ENCODE measurements at regions not wholly inside any gene's neighbourhood (a gene's known extent, or its start where the extent isn't known, plus 50 kb on each side); places are given as distances from the start of the nearest gene placed in this dataset.

DNA sequence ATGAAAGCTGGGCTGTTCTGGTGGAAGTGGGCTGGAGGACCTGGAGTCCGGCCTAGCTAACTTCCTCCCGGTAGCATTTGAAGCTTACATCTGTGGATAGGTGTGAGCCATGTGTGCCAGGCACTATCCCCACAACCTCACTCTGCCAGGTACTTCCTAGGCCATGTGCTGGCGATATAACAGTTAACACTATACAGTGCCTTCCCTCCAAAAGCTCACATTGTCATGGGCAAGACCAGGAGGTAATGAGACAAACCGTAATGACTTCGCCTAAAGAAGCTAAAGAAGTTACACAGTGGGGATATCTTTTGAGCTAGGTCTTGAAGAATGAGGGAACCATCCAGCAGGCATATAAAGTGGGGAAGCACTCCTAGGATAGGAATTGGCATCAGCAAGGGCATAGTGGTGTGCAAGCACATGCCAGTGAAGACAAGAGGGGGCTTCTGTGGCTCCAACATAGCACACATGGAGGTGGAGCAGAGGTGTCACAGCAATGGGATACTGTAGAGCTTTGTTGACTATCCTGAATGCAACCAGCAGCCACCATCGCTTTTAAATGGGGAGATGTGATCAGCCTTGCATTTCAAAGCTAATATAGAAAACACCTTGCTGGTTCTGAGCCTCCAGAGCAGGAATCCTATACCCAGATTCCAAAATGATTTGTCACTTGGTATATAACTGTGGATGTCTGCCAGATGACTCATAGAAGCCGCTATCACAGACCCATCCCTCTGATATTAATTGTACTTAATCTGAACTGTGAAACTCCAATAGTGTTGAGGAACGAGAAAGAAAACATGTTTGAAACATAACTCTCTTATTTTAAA is 466.3 kb downstream of the LMO4 start:
- H3K36me3 ChIP-seq (ENCODE audit: control insufficient read depth in 5 of 5, insufficient read depth in 5 of 5, low read length in 5 of 5) = no peaks in the 10 kb centered on the region
- H3K27ac ChIP-seq (ENCODE audit: low read depth, low read length) = no peak overlapping the region
- H3K4me1 ChIP-seq (ENCODE audit: control insufficient read depth in 5 of 5, insufficient read depth in 5 of 5, low read length in 5 of 5) = peaks cover 0 to 3% (median 0%) of the 10 kb centered on the region in 5 donors
- no peak overlapping the region for H3K9ac ChIP-seq (ENCODE audit: low read length in 5 of 5)
- H3K27me3 ChIP-seq (ENCODE audit: control insufficient read depth in 5 of 5, insufficient read depth in 4 of 5, low read length in 5 of 5) = no peaks in the 10 kb centered on the region
- no peaks in the 10 kb centered on the region for H3K9me3 ChIP-seq (ENCODE audit: control insufficient read depth in 5 of 5, low read length in 5 of 5)
- H3K4me3 ChIP-seq (ENCODE audit: low read depth in 1 of 5, low read length in 5 of 5) = no peak overlapping the region

DNA sequence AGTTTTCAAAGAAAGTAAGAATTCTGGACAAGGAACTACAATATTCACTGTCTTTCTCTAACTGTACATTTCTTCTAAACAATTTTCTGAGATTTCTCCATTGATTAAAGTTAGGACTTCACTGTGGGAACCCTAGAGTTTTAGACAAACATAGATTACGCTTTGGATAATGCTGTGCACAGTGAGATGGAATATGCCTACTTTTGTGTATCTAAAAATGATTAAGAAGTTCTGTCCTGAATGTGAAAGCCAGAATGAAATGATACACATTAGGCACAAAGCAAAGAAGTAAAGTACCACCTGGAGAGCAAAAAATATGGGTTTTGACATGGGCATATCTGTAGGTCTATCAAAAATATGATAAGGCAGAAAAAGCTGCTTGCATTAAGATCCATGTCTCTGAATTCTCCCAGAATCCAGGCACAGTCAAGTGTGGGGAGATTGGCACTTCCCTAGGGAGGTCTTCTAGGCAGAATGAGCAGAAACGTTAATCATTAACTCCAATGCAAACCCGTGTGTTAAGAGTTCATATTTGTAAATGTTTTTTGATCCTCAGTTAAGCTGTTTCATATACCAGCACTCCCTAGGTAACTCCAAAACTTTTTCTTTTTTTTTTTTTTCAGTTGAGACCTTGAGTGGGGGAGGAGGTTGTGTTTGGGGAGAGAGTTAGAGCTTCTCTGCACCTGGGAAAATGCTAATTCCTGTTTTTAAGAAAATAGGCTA is 467.1 kb downstream of the LMO4 start:
- Histone ChIP-seq H3K9me3 (ENCODE audit: control insufficient read depth in 5 of 5, low read length in 5 of 5) (peaks cover 0 to 3% (median 0%) of the 10 kb centered on the region in 5 donors), H3K9ac (ENCODE audit: low read length in 5 of 5) (no peak overlapping the region), H3K4me3 (ENCODE audit: low read depth in 1 of 5, low read length in 5 of 5) (no peak overlapping the region), H3K36me3 (ENCODE audit: control insufficient read depth in 5 of 5, insufficient read depth in 5 of 5, low read length in 5 of 5) (no peaks in the 10 kb centered on the region), H3K27ac (ENCODE audit: low read depth, low read length) (no peak overlapping the region), H3K27me3 (ENCODE audit: control insufficient read depth in 5 of 5, insufficient read depth in 4 of 5, low read length in 5 of 5) (no peaks in the 10 kb centered on the region), H3K4me1 (ENCODE audit: control insufficient read depth in 5 of 5, insufficient read depth in 5 of 5, low read length in 5 of 5) (peaks cover 0 to 3% (median 0%) of the 10 kb centered on the region in 5 donors)

DNA sequence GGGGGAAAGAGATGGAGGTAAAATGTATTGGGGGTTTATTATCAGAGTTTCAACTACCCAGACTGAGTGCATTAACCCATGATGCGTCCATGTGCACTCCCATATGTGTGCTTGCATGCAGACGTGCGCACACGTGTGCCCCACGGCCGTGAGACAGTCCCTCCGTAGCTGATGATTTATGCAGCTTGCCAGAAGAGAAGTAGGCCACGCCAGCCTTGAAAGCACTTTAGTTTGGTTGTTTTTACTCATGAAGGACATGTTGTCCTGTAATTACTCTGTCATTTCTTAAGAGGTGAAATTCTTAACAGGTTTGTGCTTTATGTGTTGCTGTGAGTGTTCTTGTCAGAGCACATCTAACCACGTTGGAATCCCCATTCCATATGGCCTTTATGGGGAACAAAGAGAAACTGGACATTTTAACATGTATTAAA is 467.8 kb downstream of the LMO4 start:
- Histone ChIP-seq H3K9ac (ENCODE audit: low read length in 5 of 5) (no peak overlapping the region), H3K27ac (ENCODE audit: low read depth, low read length) (no peak overlapping the region), H3K36me3 (ENCODE audit: control insufficient read depth in 5 of 5, insufficient read depth in 5 of 5, low read length in 5 of 5) (no peaks in the 10 kb centered on the region), H3K27me3 (ENCODE audit: control insufficient read depth in 5 of 5, insufficient read depth in 4 of 5, low read length in 5 of 5) (no peaks in the 10 kb centered on the region), H3K4me1 (ENCODE audit: control insufficient read depth in 5 of 5, insufficient read depth in 5 of 5, low read length in 5 of 5) (peaks cover 0 to 3% (median 0%) of the 10 kb centered on the region in 5 donors), H3K4me3 (ENCODE audit: low read depth in 1 of 5, low read length in 5 of 5) (no peak overlapping the region), H3K9me3 (ENCODE audit: control insufficient read depth in 5 of 5, low read length in 5 of 5) (peaks cover 0 to 3% (median 0%) of the 10 kb centered on the region in 5 donors)

DNA sequence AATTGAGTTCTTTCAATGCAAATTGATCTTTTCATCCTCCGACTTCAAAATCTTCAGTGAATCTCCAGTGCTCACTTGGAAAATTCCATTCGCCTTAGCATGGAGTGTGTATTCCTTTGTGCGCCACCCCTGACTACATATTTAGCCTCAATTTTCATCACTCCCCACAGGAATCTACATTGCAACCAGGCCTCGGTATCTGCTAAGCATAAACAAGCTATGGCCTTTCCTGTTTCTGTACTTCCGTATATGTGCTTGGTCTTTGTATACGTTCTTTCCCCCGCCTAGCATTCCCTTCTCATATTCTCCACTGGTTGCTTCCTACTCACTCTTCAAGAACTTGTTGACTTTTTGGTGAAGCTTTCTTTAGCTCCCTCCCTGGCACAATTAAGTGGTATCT is 470.8 kb downstream of the LMO4 start:
- Histone ChIP-seq H3K9me3 (ENCODE audit: control insufficient read depth in 5 of 5, low read length in 5 of 5) (peaks cover 0 to 3% (median 0%) of the 10 kb centered on the region in 5 donors), H3K27ac (ENCODE audit: low read depth, low read length) (no peak overlapping the region), H3K36me3 (ENCODE audit: control insufficient read depth in 5 of 5, insufficient read depth in 5 of 5, low read length in 5 of 5) (no peaks in the 10 kb centered on the region), H3K4me1 (ENCODE audit: control insufficient read depth in 5 of 5, insufficient read depth in 5 of 5, low read length in 5 of 5) (no peaks in the 10 kb centered on the region), H3K4me3 (ENCODE audit: low read depth in 1 of 5, low read length in 5 of 5) (no peak overlapping the region), H3K9ac (ENCODE audit: low read length in 5 of 5) (no peak overlapping the region), H3K27me3 (ENCODE audit: control insufficient read depth in 5 of 5, insufficient read depth in 4 of 5, low read length in 5 of 5) (no peaks in the 10 kb centered on the region)

DNA sequence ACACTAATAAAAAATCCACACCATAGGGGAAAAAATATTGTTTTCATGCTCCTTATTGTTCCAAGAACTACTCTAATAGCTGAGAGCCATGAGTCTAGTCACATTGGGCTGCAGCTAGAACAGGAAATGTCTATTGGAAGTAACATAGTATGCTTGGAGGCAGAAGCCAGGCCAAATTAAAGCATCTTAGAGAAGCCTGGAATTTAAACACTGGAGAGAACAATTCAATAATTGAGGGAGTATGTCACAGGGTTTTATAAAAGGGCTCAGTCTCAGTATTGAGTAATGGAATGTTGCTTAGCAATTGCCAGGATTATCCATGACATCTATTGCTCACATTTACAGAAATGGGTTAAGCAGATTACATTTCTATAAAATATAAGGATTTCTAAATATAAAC is 471.3 kb downstream of the LMO4 start:
- Histone ChIP-seq H3K4me3 (ENCODE audit: low read depth in 1 of 5, low read length in 5 of 5) (no peak overlapping the region), H3K4me1 (ENCODE audit: control insufficient read depth in 5 of 5, insufficient read depth in 5 of 5, low read length in 5 of 5) (no peaks in the 10 kb centered on the region), H3K36me3 (ENCODE audit: control insufficient read depth in 5 of 5, insufficient read depth in 5 of 5, low read length in 5 of 5) (no peaks in the 10 kb centered on the region), H3K27me3 (ENCODE audit: control insufficient read depth in 5 of 5, insufficient read depth in 4 of 5, low read length in 5 of 5) (no peaks in the 10 kb centered on the region), H3K9me3 (ENCODE audit: control insufficient read depth in 5 of 5, low read length in 5 of 5) (peaks cover 0 to 3% (median 0%) of the 10 kb centered on the region in 5 donors), H3K27ac (ENCODE audit: low read depth, low read length) (no peak overlapping the region), H3K9ac (ENCODE audit: low read length in 5 of 5) (no peak overlapping the region)

DNA sequence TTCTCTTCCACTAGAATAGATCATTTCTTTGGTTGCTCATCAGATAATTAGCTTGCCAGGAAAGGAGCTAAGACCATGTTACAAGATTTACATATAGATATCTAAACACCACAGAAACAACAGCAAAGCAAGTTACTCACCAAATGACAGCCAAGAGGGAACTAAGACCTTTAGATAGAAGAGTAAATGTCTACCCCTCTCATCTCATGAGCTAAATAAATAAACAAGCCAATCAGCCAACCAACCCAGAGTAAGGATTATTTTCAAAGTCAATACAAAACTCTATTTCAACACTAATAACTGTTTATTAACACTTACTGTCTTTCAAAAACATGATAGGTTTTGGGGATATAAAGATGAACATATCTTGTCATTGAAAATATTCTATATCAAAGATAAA is 474.7 kb downstream of the LMO4 start:
- Histone ChIP-seq H3K36me3 (ENCODE audit: control insufficient read depth in 5 of 5, insufficient read depth in 5 of 5, low read length in 5 of 5) (no peaks in the 10 kb centered on the region), H3K27ac (ENCODE audit: low read depth, low read length) (no peak overlapping the region), H3K4me1 (ENCODE audit: control insufficient read depth in 5 of 5, insufficient read depth in 5 of 5, low read length in 5 of 5) (no peaks in the 10 kb centered on the region), H3K9me3 (ENCODE audit: control insufficient read depth in 5 of 5, low read length in 5 of 5) (peaks cover 0 to 3% (median 0%) of the 10 kb centered on the region in 5 donors), H3K27me3 (ENCODE audit: control insufficient read depth in 5 of 5, insufficient read depth in 4 of 5, low read length in 5 of 5) (no peaks in the 10 kb centered on the region), H3K4me3 (ENCODE audit: low read depth in 1 of 5, low read length in 5 of 5) (no peak overlapping the region), H3K9ac (ENCODE audit: low read length in 5 of 5) (no peak overlapping the region)

DNA sequence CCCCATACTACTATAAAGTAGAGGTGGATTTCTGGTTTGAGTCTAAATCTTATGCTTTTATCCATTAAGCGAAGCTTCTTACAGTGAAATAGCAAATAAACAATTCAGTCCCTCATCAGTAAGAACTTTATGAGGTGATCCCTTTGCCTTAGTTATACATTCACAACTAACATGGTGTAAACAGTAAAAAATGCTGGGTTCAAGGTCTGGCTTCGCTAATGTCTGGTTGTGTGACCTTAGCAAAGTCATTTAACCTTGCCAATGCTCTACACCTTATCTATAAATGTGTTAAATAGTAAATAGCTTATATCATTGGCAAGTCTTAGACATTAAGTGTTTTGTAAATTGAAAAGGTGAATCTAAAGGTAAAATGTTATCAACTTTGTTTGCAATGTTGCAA is 475.4 kb downstream of the LMO4 start:
- no peaks in the 10 kb centered on the region for H3K27me3 ChIP-seq (ENCODE audit: control insufficient read depth in 5 of 5, insufficient read depth in 4 of 5, low read length in 5 of 5)
- no peak overlapping the region for H3K27ac ChIP-seq (ENCODE audit: low read depth, low read length)
- no peak overlapping the region for H3K9ac ChIP-seq (ENCODE audit: low read length in 5 of 5)
- no peaks in the 10 kb centered on the region for H3K4me1 ChIP-seq (ENCODE audit: control insufficient read depth in 5 of 5, insufficient read depth in 5 of 5, low read length in 5 of 5)
- H3K9me3 ChIP-seq (ENCODE audit: control insufficient read depth in 5 of 5, low read length in 5 of 5) = peaks cover 0 to 3% (median 0%) of the 10 kb centered on the region in 5 donors
- no peak overlapping the region for H3K4me3 ChIP-seq (ENCODE audit: low read depth in 1 of 5, low read length in 5 of 5)
- no peaks in the 10 kb centered on the region for H3K36me3 ChIP-seq (ENCODE audit: control insufficient read depth in 5 of 5, insufficient read depth in 5 of 5, low read length in 5 of 5)

DNA sequence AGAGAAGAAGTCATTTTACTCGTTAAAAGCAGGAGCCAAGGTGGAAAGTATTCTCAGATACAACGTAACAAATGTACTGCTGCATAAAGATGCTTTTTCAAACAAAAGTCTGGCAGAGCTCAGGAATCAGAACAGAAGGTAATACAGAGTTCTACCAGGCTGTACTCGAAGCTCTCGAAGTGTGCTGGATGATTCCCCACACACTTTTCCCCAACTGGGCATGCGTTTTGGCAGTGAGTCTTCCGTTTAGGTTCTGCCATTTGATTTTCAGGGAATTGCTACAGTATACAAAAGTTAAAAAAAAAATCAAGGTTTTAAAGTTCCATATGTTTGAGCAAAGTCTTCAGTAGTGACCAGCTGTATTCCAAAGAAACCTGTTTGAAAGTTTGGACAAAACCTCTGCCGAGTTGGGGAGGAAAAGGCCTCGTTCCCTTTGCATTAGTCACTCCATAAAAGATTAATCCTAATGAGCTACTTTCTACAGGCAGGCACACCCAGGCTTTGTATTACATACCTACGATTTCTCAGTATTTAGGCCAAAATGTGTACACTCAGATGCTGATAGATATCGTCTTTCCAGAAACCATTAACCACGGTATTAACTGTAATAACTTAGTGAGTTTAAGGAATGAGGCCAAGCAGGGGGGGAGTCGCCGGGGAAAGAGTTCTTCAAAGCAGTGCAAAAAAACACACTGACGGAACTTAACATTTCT is 477.1 kb downstream of the LMO4 start:
- Histone ChIP-seq H3K4me1 (ENCODE audit: control insufficient read depth in 5 of 5, insufficient read depth in 5 of 5, low read length in 5 of 5) (no peaks in the 10 kb centered on the region), H3K27me3 (ENCODE audit: control insufficient read depth in 5 of 5, insufficient read depth in 4 of 5, low read length in 5 of 5) (no peaks in the 10 kb centered on the region), H3K9me3 (ENCODE audit: control insufficient read depth in 5 of 5, low read length in 5 of 5) (no peaks in the 10 kb centered on the region), H3K36me3 (ENCODE audit: control insufficient read depth in 5 of 5, insufficient read depth in 5 of 5, low read length in 5 of 5) (no peaks in the 10 kb centered on the region), H3K27ac (ENCODE audit: low read depth, low read length) (no peak overlapping the region), H3K9ac (ENCODE audit: low read length in 5 of 5) (peak overlapping the region in 1 of 5 donors; percentile 29), H3K4me3 (ENCODE audit: low read depth in 1 of 5, low read length in 5 of 5) (peak overlapping the region in 1 of 5 donors; percentile 23)

DNA sequence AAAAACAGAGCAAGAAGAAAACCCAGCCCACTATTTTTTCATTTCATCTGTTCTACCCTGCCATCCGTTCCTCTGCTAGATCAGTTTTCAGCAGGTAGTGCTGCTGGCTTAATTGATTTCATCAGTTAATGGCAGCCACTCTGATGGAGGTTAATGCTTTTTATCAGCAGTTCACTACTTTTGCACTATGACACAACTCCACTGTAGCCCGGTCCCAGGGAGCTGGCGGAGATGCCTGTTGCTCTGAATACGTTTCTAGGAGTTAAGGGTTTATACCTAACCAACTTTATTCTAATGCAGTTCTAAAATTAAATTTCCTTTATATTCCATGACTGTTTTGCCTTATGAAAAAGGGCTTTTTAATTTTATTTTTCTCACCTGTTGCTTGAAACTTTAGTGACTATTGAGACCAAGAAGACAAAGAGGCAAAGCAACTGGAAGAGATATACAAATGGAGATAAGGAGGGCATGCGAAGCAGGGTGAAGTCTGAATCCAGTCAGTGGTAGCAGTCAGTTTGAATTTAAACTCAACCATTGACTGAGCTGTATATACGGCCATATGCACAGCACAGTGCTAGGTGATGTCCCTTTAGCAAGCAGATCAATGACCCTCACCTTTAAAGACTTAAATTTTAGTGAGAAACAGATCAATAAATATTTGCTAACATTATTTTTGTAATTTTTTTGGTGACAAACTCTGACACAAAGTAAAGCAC is 477.9 kb downstream of the LMO4 start:
- no peak overlapping the region for H3K9ac ChIP-seq (ENCODE audit: low read length in 5 of 5)
- no peaks in the 10 kb centered on the region for H3K27me3 ChIP-seq (ENCODE audit: control insufficient read depth in 5 of 5, insufficient read depth in 4 of 5, low read length in 5 of 5)
- H3K36me3 ChIP-seq (ENCODE audit: control insufficient read depth in 5 of 5, insufficient read depth in 5 of 5, low read length in 5 of 5) = no peaks in the 10 kb centered on the region
- peak overlapping the region in 1 of 5 donors; percentile 23 for H3K4me3 ChIP-seq (ENCODE audit: low read depth in 1 of 5, low read length in 5 of 5)
- H3K27ac ChIP-seq (ENCODE audit: low read depth, low read length) = no peak overlapping the region
- H3K4me1 ChIP-seq (ENCODE audit: control insufficient read depth in 5 of 5, insufficient read depth in 5 of 5, low read length in 5 of 5) = no peaks in the 10 kb centered on the region
- no peaks in the 10 kb centered on the region for H3K9me3 ChIP-seq (ENCODE audit: control insufficient read depth in 5 of 5, low read length in 5 of 5)

Data from subcutaneous abdominal adipose tissue (tissue), 5 donors.